ENCODE measurements at regions not wholly inside any gene's neighbourhood (a gene's known extent, or its start where the extent isn't known, plus 50 kb on each side); places are given as distances from the start of the nearest gene placed in this dataset.

- H3K79me2 ChIP-seq: no peaks in the 10 kb centered on the region
- H3K9ac ChIP-seq: no peak overlapping the region
- H3K27me3 ChIP-seq (ENCODE audit: control insufficient read depth, insufficient read depth, low read length): no peaks in the 10 kb centered on the region
- H3K4me2 ChIP-seq (ENCODE audit: low read length): no peak overlapping the region
- no peak overlapping the region for H3K27ac ChIP-seq
- H3K4me3 ChIP-seq (ENCODE audit: low read depth, low read length): no peak overlapping the region
- H3K9me3 ChIP-seq (ENCODE audit: control insufficient read depth, low read length): no peaks in the 10 kb centered on the region
- H3K36me3 ChIP-seq (ENCODE audit: control insufficient read depth, insufficient read depth, low read length): no peaks in the 10 kb centered on the region
- H3K4me1 ChIP-seq: peaks cover 36% of the 10 kb centered on the region
- no peak overlapping the region for H2AFZ ChIP-seq
- TF ChIP-seq CTCF (IDR thresholded peaks at IDR 0.05): no peak
Observed at GRCh38 chr1:116256286-116256649, 116.8 kb upstream of the ATP1A1 start.

- Histone ChIP-seq H2AFZ (no peak overlapping the region), H3K9ac (no peak overlapping the region), H3K4me1 (peaks cover 38% of the 10 kb centered on the region), H3K79me2 (no peaks in the 10 kb centered on the region), H3K4me3 (ENCODE audit: low read depth, low read length) (no peak overlapping the region), H3K27ac (no peak overlapping the region), H3K27me3 (ENCODE audit: control insufficient read depth, insufficient read depth, low read length) (no peaks in the 10 kb centered on the region), H3K9me3 (ENCODE audit: control insufficient read depth, low read length) (no peaks in the 10 kb centered on the region), H3K36me3 (ENCODE audit: control insufficient read depth, insufficient read depth, low read length) (no peaks in the 10 kb centered on the region), H3K4me2 (ENCODE audit: low read length) (no peak overlapping the region)
- TF ChIP-seq CTCF (IDR thresholded peaks at IDR 0.05): no peak
Observed at GRCh38 chr1:116256875-116257274, 116.2 kb upstream of the ATP1A1 start.

- Histone ChIP-seq H3K36me3 (ENCODE audit: control insufficient read depth, insufficient read depth, low read length) (no peaks in the 10 kb centered on the region), H3K4me2 (ENCODE audit: low read length) (no peak overlapping the region), H2AFZ (no peak overlapping the region), H3K9ac (no peak overlapping the region), H3K27me3 (ENCODE audit: control insufficient read depth, insufficient read depth, low read length) (no peaks in the 10 kb centered on the region), H3K4me3 (ENCODE audit: low read depth, low read length) (no peak overlapping the region), H3K9me3 (ENCODE audit: control insufficient read depth, low read length) (no peaks in the 10 kb centered on the region), H3K79me2 (no peaks in the 10 kb centered on the region), H3K27ac (no peak overlapping the region), H3K4me1 (peaks cover 43% of the 10 kb centered on the region)
- TF ChIP-seq CTCF (IDR thresholded peaks at IDR 0.05): no peak
Observed at GRCh38 chr1:116257341-116257767, 115.7 kb upstream of the ATP1A1 start.

GRCh38 chr1:116257836-116258235 lies 115.2 kb upstream of the ATP1A1 start:
- Histone ChIP-seq H3K36me3 (ENCODE audit: control insufficient read depth, insufficient read depth, low read length) (no peaks in the 10 kb centered on the region), H3K27me3 (ENCODE audit: control insufficient read depth, insufficient read depth, low read length) (no peaks in the 10 kb centered on the region), H3K79me2 (no peaks in the 10 kb centered on the region), H3K4me1 (peaks cover 47% of the 10 kb centered on the region), H3K9me3 (ENCODE audit: control insufficient read depth, low read length) (no peaks in the 10 kb centered on the region), H3K27ac (no peak overlapping the region), H3K4me2 (ENCODE audit: low read length) (no peak overlapping the region), H3K9ac (no peak overlapping the region), H3K4me3 (ENCODE audit: low read depth, low read length) (no peak overlapping the region), H2AFZ (no peak overlapping the region)
- no peak for TF ChIP-seq CTCF (IDR thresholded peaks at IDR 0.05)

GRCh38 chr1:116258668-116259419 lies 114.2 kb upstream of the ATP1A1 start:
- Histone ChIP-seq H2AFZ (no peak overlapping the region), H3K4me2 (ENCODE audit: low read length) (no peak overlapping the region), H3K9me3 (ENCODE audit: control insufficient read depth, low read length) (no peaks in the 10 kb centered on the region), H3K4me1 (peaks cover 52% of the 10 kb centered on the region), H3K36me3 (ENCODE audit: control insufficient read depth, insufficient read depth, low read length) (no peaks in the 10 kb centered on the region), H3K9ac (no peak overlapping the region), H3K27ac (no peak overlapping the region), H3K27me3 (ENCODE audit: control insufficient read depth, insufficient read depth, low read length) (no peaks in the 10 kb centered on the region), H3K4me3 (ENCODE audit: low read depth, low read length) (no peak overlapping the region), H3K79me2 (no peaks in the 10 kb centered on the region)
- TF ChIP-seq CTCF (IDR thresholded peaks at IDR 0.05): no peak
